GM18951 (cell line): ENCODE measurements at regions not wholly inside any gene's neighbourhood (a gene's known extent, or its start where the extent isn't known, plus 50 kb on each side); places are given as distances from the start of the nearest gene placed in this dataset.
"Not testable (repeated sequence)": the region's sequence is repeated elsewhere in the genome, so short reads cannot be mapped to it uniquely, and the experiment has no call there.

Source experiments
- POLR2A ChIP-seq: IDR thresholded peaks from 4 replicates; pipeline ENCODE4 v1.6.1; 2011; ENCODE audit warnings: mild to moderate bottlenecking; ENCODE audit not compliant: insufficient read length, insufficient read depth; ENCODE audit errors: extremely low read depth
- in situ Hi-C: fragments of 300-500 bp; cut with MboI; formaldehyde crosslinking; loops from one replicate; pipeline ENCODE4 v1.12.0; 2022; ENCODE audit warnings: low sequenced_read_pairs, mixed read lengths, inconsistent platforms; ENCODE audit not compliant: unreplicated experiment

DNA sequence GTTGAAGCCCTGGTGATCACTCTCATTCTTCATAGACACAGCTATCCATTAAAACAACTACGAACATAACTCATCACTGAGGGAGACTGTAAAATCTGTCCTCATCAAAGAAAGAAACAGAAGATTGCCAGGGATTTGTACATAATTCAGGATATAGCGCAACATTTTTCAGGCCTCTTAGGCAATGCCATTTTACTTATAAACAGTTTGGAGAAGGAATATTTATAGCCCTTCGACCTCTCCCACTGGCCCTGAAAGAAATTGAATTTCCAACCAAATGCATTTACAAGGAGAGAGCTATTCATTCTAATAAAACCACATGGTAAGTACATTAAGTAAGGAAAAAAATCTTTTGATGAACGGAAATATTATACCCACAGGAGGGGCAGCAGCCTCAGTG, 295.0 kb downstream of the RAD51AP2 start:
- in situ Hi-C loops = no loop called here
- no peak for TF ChIP-seq POLR2A

DNA sequence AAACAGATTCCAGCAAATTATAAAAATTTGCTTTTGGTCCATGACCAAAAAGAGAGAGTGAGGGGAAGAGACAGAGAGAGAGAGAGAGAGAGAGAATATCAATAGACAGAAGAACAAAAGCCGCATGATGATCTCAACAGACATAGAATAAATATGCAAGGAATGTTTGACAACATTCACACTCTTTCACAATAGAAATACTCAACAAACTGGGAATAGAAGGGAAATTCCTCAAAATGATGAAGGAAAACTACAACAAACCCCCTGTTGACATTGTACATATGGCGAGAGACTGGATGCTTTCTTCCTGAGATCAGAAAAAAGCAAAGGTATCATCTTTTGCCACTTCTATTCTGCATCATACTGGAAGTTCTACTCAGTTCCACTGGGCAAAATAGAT, 309.7 kb downstream of the RAD51AP2 start:
- no peak for TF ChIP-seq POLR2A
- in situ Hi-C loops = no loop called here

DNA sequence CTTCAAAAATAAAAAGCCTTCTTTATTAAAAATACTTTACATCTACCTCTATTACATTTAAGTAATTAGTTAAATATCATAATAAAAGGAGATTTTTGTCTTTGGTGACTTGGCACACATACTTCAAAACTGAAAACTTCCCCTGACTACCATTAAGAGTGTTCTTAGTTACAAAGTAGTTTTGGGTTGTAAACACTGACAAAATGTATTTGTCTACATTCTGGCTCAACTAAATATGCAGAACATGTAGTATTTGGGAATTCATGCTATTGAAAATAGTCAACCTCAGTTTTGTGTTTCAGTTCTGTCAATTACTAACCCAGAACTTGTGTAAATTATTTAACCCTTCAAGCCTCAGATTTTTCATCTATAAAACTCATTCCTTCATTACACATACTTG, 311.5 kb downstream of the RAD51AP2 start:
- TF ChIP-seq POLR2A = no peak
- in situ Hi-C loops = no loop called here

DNA sequence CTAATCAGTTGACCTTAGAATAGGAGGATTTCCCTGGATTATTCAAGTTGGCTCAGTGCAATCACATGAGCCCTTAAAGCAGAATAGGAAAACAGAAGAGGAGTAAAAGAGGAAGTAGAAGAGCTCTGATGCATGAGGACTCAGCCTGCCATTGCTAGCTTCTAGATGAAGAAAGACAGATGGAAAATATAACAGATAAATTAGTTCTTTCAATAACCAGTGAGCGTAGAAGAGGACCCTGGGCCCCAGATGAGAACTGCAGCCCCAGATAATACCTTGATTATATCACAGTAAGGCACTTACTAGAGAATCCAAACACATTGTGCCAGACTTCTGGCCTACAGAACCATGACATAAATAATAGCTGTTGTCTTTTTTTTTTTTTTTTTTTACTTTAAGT, 314.0 kb downstream of the RAD51AP2 start:
- in situ Hi-C loops = not testable (repeated sequence)

DNA sequence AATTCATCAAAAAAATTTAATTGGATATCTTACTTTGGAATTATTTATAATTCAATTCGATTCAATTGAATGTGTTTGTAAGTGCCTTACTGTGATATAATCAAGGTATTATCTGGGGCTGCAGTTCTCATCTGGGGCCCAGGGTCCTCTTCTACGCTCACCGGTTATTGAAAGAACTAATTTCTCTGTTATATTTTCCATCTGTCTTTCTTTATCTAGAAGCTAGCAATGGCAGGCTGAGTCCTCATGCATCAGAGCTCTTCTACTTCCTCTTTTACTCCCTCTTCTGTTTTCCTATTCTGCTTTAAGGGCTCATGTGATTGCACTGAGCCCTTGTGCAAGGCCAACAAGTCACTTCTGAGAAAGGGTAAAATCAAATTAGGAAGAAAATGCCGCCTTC, 315.6 kb downstream of the RAD51AP2 start:
- in situ Hi-C loops = not testable (repeated sequence)

DNA sequence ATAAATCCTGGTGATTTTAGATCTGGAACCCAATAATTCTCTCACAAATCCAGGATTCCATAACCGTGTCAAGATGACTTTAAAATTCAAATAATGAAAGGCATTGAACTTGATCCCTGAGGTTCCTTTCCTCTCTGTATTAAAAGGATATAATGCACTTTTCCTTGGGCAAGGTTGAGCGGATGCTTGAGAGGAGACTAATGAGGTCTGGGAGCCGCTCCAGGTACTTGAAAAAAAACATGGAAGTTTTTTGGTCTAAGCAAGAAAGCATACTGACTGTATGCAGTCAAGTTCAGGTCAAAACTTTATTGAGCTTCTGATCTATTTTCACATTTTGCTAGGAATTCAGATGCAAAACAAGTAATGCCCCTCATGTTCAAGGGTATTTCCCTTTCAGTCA, 318.5 kb downstream of the RAD51AP2 start:
- no peak for TF ChIP-seq POLR2A
- in situ Hi-C loops = no loop called here

DNA sequence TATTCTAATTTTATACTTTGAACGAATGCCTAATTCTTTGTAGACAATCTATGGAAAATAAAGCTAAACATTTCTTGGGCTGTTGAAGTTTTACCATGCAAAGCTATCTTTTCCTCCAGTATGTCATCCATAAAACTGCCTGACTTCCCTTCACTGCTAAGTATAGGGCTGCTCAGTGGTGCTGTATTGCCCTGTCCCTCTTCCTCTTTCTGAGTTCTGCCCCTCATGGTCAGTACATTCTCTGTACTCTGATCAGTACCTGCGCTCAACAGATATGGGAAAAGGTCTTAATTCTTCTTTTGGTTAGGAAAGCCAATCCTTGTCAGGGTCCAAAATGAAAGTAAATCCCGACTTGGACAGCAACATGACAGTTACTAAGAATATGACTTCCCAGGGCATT, 321.9 kb downstream of the RAD51AP2 start:
- in situ Hi-C loops = no loop called here
- TF ChIP-seq POLR2A = no peak

DNA sequence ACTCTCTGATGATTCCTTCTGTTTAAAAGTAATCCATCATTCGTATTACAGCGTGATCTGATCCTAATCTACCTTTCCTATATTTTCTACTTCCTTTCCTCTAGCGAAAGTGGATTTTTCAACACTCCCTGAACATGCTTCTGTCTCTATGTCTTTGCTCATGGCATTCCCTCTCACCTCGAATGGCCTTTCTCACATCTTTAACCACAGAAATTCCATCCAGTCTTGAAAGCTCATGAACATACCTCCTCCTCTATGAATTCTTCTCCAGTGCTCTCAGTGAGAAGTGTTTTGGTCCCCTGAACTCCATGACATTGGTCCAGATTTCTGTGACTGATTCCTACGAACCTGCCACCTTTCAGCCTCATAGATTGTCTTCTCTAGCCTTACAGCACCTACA, 323.2 kb downstream of the RAD51AP2 start:
- in situ Hi-C loops = no loop called here
- no peak for TF ChIP-seq POLR2A

DNA sequence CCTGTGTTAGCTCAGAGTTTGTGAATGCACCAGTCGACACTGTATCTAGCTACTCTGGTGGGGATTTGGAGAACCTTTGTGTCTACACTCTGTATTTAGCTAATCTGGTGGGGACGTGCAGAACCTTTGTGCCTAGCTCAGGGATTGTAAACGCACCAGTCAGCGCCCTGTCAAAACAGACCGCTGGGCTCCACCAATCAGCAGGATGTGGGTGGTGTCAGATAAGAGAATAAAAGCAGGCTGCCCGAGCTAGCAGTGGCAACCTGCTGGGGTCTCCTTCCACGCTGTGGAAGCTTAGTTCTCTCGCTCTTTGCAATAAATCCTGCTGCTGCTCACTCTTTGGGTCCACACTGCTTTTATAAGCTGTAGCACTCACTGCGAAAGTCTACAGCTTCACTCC, 324.2 kb downstream of the RAD51AP2 start:
- in situ Hi-C loops = no loop called here
- no peak for TF ChIP-seq POLR2A

DNA sequence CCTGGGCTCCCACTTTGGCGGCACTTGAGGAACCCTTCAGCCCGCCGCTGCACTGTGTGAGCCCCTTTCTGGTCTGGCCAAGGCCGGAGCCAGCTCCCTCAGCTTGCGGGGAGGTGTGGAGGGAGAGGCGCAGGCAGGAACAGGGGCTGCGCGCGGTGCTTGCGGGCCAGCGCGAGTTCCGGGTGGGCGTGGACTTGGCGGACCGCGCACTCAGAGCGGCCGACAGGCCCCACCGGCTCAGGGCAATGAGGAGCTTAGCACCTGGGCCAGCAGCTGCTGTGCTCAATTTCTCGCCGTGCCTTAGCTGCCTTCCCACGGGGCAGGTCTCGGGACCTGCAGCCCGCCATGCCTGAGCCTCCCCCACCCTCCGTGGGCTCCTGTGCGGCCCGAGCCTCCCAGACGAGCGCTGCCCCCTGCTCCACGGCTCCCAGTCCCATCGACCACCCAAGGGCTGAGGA, 324.8 kb downstream of the RAD51AP2 start:
- in situ Hi-C loops = not testable (repeated sequence)

DNA sequence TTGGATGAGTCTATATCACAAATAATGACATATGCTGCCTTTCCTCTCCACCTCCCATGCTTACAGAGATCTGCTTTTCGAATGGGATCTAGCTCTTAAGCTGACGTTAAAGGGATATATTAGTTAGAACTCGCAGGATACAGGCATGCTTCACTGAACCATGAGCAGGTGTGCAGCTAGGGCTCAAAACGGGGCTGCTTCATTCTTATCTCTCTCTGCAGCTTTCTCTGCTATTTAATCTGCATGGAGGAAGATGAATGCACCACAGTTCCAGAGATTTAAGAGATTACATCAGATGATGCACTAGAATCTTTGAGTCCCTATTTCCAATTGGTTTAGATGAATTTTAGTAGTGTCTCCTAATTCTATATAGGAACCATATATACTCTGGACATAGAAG, 327.0 kb downstream of the RAD51AP2 start:
- in situ Hi-C loops = no loop called here
- TF ChIP-seq POLR2A = no peak

DNA sequence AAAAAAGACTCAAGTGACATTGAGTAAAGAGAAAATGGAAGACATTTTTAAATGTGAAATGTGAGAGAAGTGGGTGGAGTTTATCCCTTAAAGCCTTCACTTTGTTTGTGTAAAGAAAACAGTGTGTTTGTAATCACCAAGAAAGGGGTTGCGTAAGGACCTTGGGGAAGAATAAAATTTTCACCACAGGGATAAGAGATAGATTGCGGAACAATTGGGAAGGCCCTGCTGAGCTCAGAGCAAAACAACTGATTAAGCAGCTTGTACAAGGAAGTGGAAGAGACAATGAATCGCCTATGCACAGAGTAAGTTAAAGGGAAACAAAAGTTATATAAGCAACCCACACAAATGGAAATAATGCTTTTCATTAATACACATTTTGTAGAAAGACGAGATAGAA, 327.7 kb downstream of the RAD51AP2 start:
- no peak for TF ChIP-seq POLR2A
- in situ Hi-C loops = no loop called here

DNA sequence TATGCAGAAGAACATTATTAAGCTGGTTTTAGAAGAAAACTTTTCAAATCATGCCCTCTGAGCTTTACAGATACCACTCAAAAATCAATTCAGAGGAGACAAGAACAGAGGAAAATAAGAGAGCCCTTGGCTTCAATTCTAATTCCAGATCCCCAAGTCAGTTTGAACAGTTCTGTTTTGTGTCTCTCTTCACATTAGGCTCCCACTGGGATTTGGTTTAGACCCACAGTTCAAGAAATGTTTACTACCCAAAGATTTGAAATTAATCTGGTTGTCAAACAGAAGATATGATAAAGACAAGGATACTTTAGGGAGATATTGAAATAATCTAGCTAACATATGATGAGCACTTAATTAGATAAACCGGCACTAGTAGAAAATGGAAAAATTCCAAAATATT, 329.5 kb downstream of the RAD51AP2 start:
- in situ Hi-C loops = no loop called here
- TF ChIP-seq POLR2A = no peak

DNA sequence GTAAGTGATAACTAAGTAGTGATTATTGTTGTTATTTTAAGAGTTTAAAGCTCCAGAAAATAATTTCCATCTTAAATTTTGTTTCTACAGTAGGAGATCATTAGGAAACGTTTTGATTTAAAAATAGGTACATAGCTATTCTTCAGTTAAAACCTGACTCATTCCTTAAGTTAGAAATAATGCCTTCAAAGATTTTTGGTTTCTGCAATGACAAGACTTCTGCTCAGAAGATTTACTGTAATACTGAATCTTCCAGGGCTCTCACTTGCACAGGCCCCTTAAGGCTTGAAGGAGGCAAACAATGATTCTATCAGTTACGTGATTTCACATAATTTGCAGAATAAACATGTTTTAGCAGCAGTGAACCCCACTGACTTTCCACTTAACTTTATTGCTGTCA, 333.7 kb downstream of the RAD51AP2 start:
- no peak for TF ChIP-seq POLR2A
- in situ Hi-C loops = no loop called here

DNA sequence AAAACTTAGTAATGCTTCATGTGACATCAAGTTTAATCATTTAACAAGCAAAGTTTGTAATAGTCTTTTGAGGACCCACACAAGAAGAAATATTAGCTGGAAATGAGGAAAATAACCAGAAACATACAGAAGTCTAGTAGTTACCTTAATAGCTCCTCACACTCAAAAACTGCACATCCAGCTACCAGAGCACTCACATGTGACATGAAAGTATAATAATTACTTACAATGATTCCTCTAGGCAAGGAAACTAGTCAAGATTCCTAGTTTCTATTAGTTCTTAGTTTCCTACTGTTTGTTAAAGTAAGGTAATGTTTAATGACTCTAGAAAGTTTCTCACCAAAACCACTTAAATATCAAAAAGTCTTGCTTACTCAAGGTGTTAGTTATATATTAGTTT, 335.8 kb downstream of the RAD51AP2 start:
- in situ Hi-C loops = no loop called here
- no peak for TF ChIP-seq POLR2A
